HCT116 (cell line): ENCODE measurements at regions not wholly inside any gene's neighbourhood (a gene's known extent, or its start where the extent isn't known, plus 50 kb on each side); places are given as distances from the start of the nearest gene placed in this dataset.

Source experiments
- ATAC-seq: fragments of 200-7000 bp; cut with Tn5 transposase; 2 replicates; pipeline ENCODE4 v1.9.1; 2020; ENCODE audit warnings: mild to moderate bottlenecking, moderate library complexity
- BruUV-seq: library from RNA; stranded (reverse); fragments of 400-500 nt; replicated peaks from 2 replicates; lab custom pipeline; 2021; lab: Mats Ljungman, UMichigan
- CTCF ChIA-PET: fragments of 300-600 bp; sonication (Branson Sonifier 250); formaldehyde crosslinking; loops from one replicate; lab custom pipeline; 2021; ENCODE audit warnings: antibody characterized with exemption; lab: Charles Lee
- POLR2A ChIA-PET: fragments of 300-600, 350-600 bp; sonication (Branson Sonifier 250); formaldehyde crosslinking; loops from one replicate; lab custom pipeline; 2021; ENCODE audit warnings: antibody characterized with exemption; lab: Charles Lee
- RAD21 ChIA-PET, 2 experiments: fragments of 300-600 bp; sonication (Branson Sonifier 250); formaldehyde crosslinking; loops; one replicate each; lab custom pipeline; 2023; ENCODE audit warnings: low total read pairs in 2 of 2; ENCODE audit not compliant: uncharacterized antibody in 2 of 2, unreplicated experiment in 2 of 2, low non-redundant PET in 1 of 2; lab: Charles Lee
- DNase-seq: peaks from one replicate; pipeline ENCODE4 v3.0.0-alpha.2; 2010; ENCODE audit warnings: low read depth, low spot score
- H2AFZ ChIP-seq: fragments of 200-600 bp; shearing (Covaris generic), sonication (generic); 2 replicates; pipeline ENCODE4 v1.6.1; 2017; ENCODE audit warnings: low read depth, mixed run types, mixed read lengths, antibody characterized with exemption, low read length; ENCODE audit not compliant: poor library complexity, severe bottlenecking
- H3K27ac ChIP-seq: 2 replicates; pipeline ENCODE4 v1.5.1; 2012; ENCODE audit warnings: low read depth, low read length
- H3K27me3 ChIP-seq: fragments of 200-600 bp; sonication (generic); 2 replicates; pipeline ENCODE4 v1.6.1; 2016; ENCODE audit warnings: mixed run types, low read length, mixed read lengths; ENCODE audit not compliant: insufficient read depth
- H3K36me3 ChIP-seq, 2 experiments: fragments of 200-500 bp in 1 of 2; fragments of 200-600 bp in 1 of 2; sonication (Bioruptor generic) in 1 of 2; sonication (generic) in 1 of 2; 2 replicates each; pipeline versions ENCODE4 v1.5.1 to v1.6.1; 2014 to 2016; ENCODE audit warnings: low read length in 2 of 2, inconsistent platforms in 1 of 2, mixed read lengths in 1 of 2, mixed run types in 1 of 2; ENCODE audit not compliant: insufficient read depth in 2 of 2, control insufficient read depth in 1 of 2
- H3K4me1 ChIP-seq, 2 experiments: fragments of 200-600 bp in 1 of 2; sonication (generic) in 1 of 2; 2 replicates each; pipeline versions ENCODE4 v1.5.1 to v1.6.1; 2012 to 2017; ENCODE audit warnings: low read length in 2 of 2, inconsistent platforms in 1 of 2, mild to moderate bottlenecking in 1 of 2, mixed read lengths in 1 of 2, mixed run types in 1 of 2, moderate library complexity in 1 of 2; ENCODE audit not compliant: insufficient read depth in 2 of 2, control insufficient read depth in 1 of 2
- H3K4me2 ChIP-seq: fragments of 200-600 bp; sonication (generic); 2 replicates; pipeline ENCODE4 v1.6.1; 2017; ENCODE audit warnings: mixed run types, low read length, mixed read lengths
- H3K4me3 ChIP-seq, 2 experiments: fragments of 200-600 bp in 1 of 2; sonication (generic) in 1 of 2; replicated peaks in 1 of 2; 2 replicates each; pipeline ENCODE4 v1.5.1; 2011 to 2016; ENCODE audit warnings: low read length in 2 of 2, control low read depth in 1 of 2, low read depth in 1 of 2, mild to moderate bottlenecking in 1 of 2, mixed read lengths in 1 of 2, mixed run types in 1 of 2
- H3K79me2 ChIP-seq: fragments of 200-600 bp; sonication (generic); 2 replicates; pipeline ENCODE4 v1.6.1; 2017; ENCODE audit warnings: mild to moderate bottlenecking, mixed run types, low read length, moderate library complexity, mixed read lengths; ENCODE audit not compliant: insufficient read depth
- H3K9ac ChIP-seq: fragments of 200-600 bp; sonication (generic); 2 replicates; pipeline ENCODE4 v1.6.1; 2016; ENCODE audit warnings: low read length, mixed read lengths
- H3K9me2 ChIP-seq: fragments of 200-600 bp; sonication (generic), shearing (Covaris generic); 2 replicates; pipeline ENCODE4 v1.6.1; 2017; ENCODE audit warnings: mixed run types, mild to moderate bottlenecking, moderate library complexity; ENCODE audit not compliant: insufficient read depth
- H3K9me3 ChIP-seq, 2 experiments: fragments of 200-500 bp in 1 of 2; fragments of 200-600 bp in 1 of 2; sonication (Bioruptor generic) in 1 of 2; sonication (generic) in 1 of 2; 2 replicates each; pipeline ENCODE4 v1.6.1; 2014 to 2017; ENCODE audit warnings: low read length in 2 of 2, mixed read lengths in 2 of 2, inconsistent platforms in 1 of 2, low read depth in 1 of 2, mild to moderate bottlenecking in 1 of 2, mixed run types in 1 of 2, moderate library complexity in 1 of 2; ENCODE audit not compliant: control insufficient read depth in 1 of 2, insufficient read depth in 1 of 2
- H4K20me1 ChIP-seq: fragments of 200-600 bp; sonication (generic), shearing (Covaris generic); 2 replicates; pipeline ENCODE4 v1.6.1; 2017; ENCODE audit warnings: mixed run types, mild to moderate bottlenecking, moderate library complexity; ENCODE audit not compliant: insufficient read depth
- CTCF ChIP-seq, 3 experiments: fragments of 200-600 bp in 1 of 3; sonication (generic) in 1 of 3; IDR thresholded peaks in 2 of 3; conservative IDR thresholded peaks in 1 of 3; 2 replicates each; pipeline ENCODE4 v1.5.1; 2012 to 2017; ENCODE audit warnings: low read depth in 2 of 3, low read length in 2 of 3, antibody characterized with exemption in 1 of 3, borderline replicate concordance in 1 of 3, control low read depth in 1 of 3, mild to moderate bottlenecking in 1 of 3, mixed read lengths in 1 of 3, mixed run types in 1 of 3, moderate library complexity in 1 of 3; ENCODE audit not compliant: insufficient read depth in 1 of 3
- ELF1 ChIP-seq: IDR thresholded peaks from 2 replicates; pipeline ENCODE4 v1.6.1; 2012; ENCODE audit warnings: low read depth, borderline replicate concordance
- FOSL1 ChIP-seq: IDR thresholded peaks from 2 replicates; pipeline ENCODE4 v1.6.1; 2012; ENCODE audit warnings: low read depth
- JUND ChIP-seq: IDR thresholded peaks from 2 replicates; pipeline ENCODE4 v1.6.1; 2012
- MAX ChIP-seq: IDR thresholded peaks from 2 replicates; pipeline ENCODE4 v1.6.1; 2012
- POLR2A ChIP-seq: IDR thresholded peaks from 2 replicates; pipeline ENCODE4 v1.7.0; 2011; ENCODE audit warnings: borderline replicate concordance; ENCODE audit not compliant: insufficient read depth, insufficient read length; ENCODE audit errors: extremely low read depth
- SIN3A ChIP-seq: IDR thresholded peaks from 2 replicates; pipeline ENCODE4 v1.6.1; 2012; ENCODE audit warnings: low read depth
- SRF ChIP-seq: IDR thresholded peaks from 2 replicates; pipeline ENCODE4 v1.6.1; 2012; ENCODE audit warnings: low read depth
- TCF7L2 ChIP-seq: IDR thresholded peaks from 2 replicates; pipeline ENCODE4 v1.7.0; 2011; ENCODE audit warnings: borderline replicate concordance, inconsistent platforms; ENCODE audit not compliant: insufficient read depth, insufficient read length; ENCODE audit errors: extremely low read depth
- ZNF274 ChIP-seq: fragments of 200-500 bp; sonication (Bioruptor generic); IDR thresholded peaks from 2 replicates; pipeline ENCODE4 v1.6.1; 2014; ENCODE audit warnings: mild to moderate bottlenecking, low read depth, low read length, inconsistent platforms
- intact Hi-C: fragments of 100-400 bp; cut with micrococcal nuclease; formaldehyde crosslinking; loops from 2 replicates; pipeline ENCODE4 v1.10.0; 2022
- TF ChIP-seq, protein P1 (sequence below): IDR thresholded peaks from 2 replicates; pipeline ENCODE4 v1.6.1; 2012; ENCODE audit warnings: low read depth

DNA sequence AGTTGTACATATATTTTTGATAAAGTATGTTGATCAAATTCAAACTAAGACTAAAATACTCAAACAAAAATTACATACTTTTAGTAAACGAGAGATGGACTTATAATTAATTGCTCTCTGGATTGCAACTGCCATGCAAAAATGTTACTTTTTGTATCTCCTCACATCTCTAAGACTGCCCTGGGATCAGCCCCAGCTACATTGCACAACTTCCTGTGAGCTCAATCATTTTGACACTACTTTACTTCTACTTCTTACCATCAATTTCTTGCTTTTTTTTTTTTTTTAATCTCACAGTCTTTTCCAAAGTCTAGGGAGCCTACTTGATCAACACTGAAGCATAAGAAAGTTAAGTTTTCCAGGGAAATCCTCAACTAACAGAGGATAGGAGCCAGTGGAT lies 506.0 kb upstream of the CDH10 start:
- ATAC-seq (no peak), DNase-seq (no peak)
- no peak overlapping the region for H3K9ac ChIP-seq
- H3K4me1 ChIP-seq = no peaks in the 10 kb centered on the region
- no TSS peak for BruUV-seq
- peaks cover 6 to 29% of the 10 kb centered on the region in 2 experiments; a peak in 2 of 4 replicates for H3K9me3 ChIP-seq
- H3K27ac ChIP-seq = no peak overlapping the region
- intact Hi-C loops = no loop called here
- H2AFZ ChIP-seq = no peak overlapping the region
- H4K20me1 ChIP-seq = no peaks in the 10 kb centered on the region
- no peaks in the 10 kb centered on the region for H3K27me3 ChIP-seq
- no peak overlapping the region for H3K4me3 ChIP-seq
- TF ChIP-seq ELF1 = no peak
- TF ChIP-seq FOSL1 = no peak
- TF ChIP-seq, protein P1, sequence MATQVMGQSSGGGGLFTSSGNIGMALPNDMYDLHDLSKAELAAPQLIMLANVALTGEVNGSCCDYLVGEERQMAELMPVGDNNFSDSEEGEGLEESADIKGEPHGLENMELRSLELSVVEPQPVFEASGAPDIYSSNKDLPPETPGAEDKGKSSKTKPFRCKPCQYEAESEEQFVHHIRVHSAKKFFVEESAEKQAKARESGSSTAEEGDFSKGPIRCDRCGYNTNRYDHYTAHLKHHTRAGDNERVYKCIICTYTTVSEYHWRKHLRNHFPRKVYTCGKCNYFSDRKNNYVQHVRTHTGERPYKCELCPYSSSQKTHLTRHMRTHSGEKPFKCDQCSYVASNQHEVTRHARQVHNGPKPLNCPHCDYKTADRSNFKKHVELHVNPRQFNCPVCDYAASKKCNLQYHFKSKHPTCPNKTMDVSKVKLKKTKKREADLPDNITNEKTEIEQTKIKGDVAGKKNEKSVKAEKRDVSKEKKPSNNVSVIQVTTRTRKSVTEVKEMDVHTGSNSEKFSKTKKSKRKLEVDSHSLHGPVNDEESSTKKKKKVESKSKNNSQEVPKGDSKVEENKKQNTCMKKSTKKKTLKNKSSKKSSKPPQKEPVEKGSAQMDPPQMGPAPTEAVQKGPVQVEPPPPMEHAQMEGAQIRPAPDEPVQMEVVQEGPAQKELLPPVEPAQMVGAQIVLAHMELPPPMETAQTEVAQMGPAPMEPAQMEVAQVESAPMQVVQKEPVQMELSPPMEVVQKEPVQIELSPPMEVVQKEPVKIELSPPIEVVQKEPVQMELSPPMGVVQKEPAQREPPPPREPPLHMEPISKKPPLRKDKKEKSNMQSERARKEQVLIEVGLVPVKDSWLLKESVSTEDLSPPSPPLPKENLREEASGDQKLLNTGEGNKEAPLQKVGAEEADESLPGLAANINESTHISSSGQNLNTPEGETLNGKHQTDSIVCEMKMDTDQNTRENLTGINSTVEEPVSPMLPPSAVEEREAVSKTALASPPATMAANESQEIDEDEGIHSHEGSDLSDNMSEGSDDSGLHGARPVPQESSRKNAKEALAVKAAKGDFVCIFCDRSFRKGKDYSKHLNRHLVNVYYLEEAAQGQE = no peak
- no peak for TF ChIP-seq SIN3A
- TF ChIP-seq SRF = no peak
- TF ChIP-seq MAX = no peak
- no peaks in the 10 kb centered on the region for H3K36me3 ChIP-seq
- ChIA-PET CTCF (no interaction called here), RAD21 (no interaction called here), POLR2A (no interaction called here)
- no peak overlapping the region for H3K4me2 ChIP-seq
- no peaks in the 10 kb centered on the region for H3K79me2 ChIP-seq
- H3K9me2 ChIP-seq = no peaks in the 10 kb centered on the region

DNA sequence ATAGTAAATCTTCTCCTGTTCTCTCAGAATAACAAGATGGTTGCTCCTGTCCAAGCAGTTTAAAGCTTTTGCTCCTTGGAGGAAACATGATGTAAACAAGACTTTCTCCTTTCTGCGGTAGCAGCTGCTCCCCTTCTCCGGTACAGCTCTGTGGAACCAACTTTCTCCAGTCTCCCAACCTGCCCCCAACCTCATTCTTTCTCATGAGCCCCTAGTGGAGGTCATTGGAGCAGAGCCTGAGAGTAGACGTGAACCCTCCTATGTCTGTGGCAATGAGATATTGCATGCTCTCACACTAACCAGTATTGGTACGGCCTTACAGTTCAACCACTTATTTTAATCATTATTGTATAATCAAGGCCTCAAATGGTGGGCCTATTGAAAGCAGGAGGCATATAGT lies 483.8 kb upstream of the CDH10 start:
- no peak for ATAC-seq
- BruUV-seq = no TSS peak
- RAD21 ChIA-PET = no interaction called here
- no peak for TF ChIP-seq ZNF274
- no peak for TF ChIP-seq CTCF (IDR thresholded peaks at IDR 0.05 in 2 of 3, conservative IDR thresholded peaks at IDR 0.05 in 1 of 3; ENCODE audit: borderline replicate concordance in 1 of 3, insufficient read depth in 1 of 3, low read depth in 2 of 3, low read length in 2 of 3)
- TF ChIP-seq TCF7L2 = no peak
- TF ChIP-seq, protein P1 = no peak
- no peak for TF ChIP-seq JUND
- TF ChIP-seq FOSL1 = no peak
- TF ChIP-seq POLR2A = no peak
- no peak for TF ChIP-seq SIN3A

More for the DNA sequence above, 483.8 kb upstream of the CDH10 start:
- POLR2A ChIA-PET = no interaction called here
- Histone ChIP-seq H3K9me3 (peaks cover 0 to 8% of the 10 kb centered on the region in 2 experiments; a peak in 2 of 4 replicates), H3K27ac (no peak overlapping the region), H2AFZ (no peak overlapping the region), H3K4me3 (no peak overlapping the region), H3K4me1 (no peaks in the 10 kb centered on the region; a peak in 1 of 4 replicates), H4K20me1 (no peaks in the 10 kb centered on the region), H3K79me2 (no peaks in the 10 kb centered on the region), H3K36me3 (no peaks in the 10 kb centered on the region), H3K4me2 (no peak overlapping the region), H3K27me3 (no peaks in the 10 kb centered on the region), H3K9me2 (no peaks in the 10 kb centered on the region), H3K9ac (no peak overlapping the region)
- DNase-seq = no peak
- CTCF ChIA-PET = no interaction called here
- intact Hi-C loops = no loop called here
